ENCODE measurements at regions not wholly inside any gene's neighbourhood (a gene's known extent, or its start where the extent isn't known, plus 50 kb on each side); places are given as distances from the start of the nearest gene placed in this dataset.

- TF ChIP-seq CTCF (IDR thresholded peaks at IDR 0.05 in 4 of 5, conservative IDR thresholded peaks at IDR 0.05 in 1 of 5) (no peak), POLR2A (IDR thresholded peaks at IDR 0.05) (no peak)
These were observed 550.3 kb downstream of the RAB28 start for GRCh38 chr4:12933760-12934221.
